Smooth muscle cell (in vitro differentiated cells): ENCODE measurements at regions not wholly inside any gene's neighbourhood (a gene's known extent, or its start where the extent isn't known, plus 50 kb on each side); places are given as distances from the start of the nearest gene placed in this dataset.

Experiments used
- DNase-seq: peaks from one replicate; lab custom pipeline; 2025; ENCODE audit not compliant: unreplicated experiment; lab: John Stamatoyannopoulos, UW
- H2AFZ ChIP-seq: fragments of 200-600 bp; sonication (generic); 2 replicates; pipeline ENCODE4 v1.6.0; 2016; ENCODE audit warnings: antibody characterized with exemption, low read depth, mild to moderate bottlenecking
- H3F3A ChIP-seq: fragments of 200-600 bp; sonication (generic); 2 replicates; pipeline ENCODE4 v1.6.0; 2017; ENCODE audit warnings: antibody characterized with exemption, low read depth
- H3K27ac ChIP-seq: fragments of 200-600 bp; sonication (generic); 2 replicates; pipeline ENCODE4 v1.5.1; 2016; ENCODE audit warnings: low read depth, mild to moderate bottlenecking
- H3K27me3 ChIP-seq: fragments of 200-600 bp; sonication (generic); 2 replicates; pipeline ENCODE4 v1.6.1; 2016; ENCODE audit warnings: low read depth, mild to moderate bottlenecking
- H3K36me3 ChIP-seq: fragments of 200-600 bp; sonication (generic); 2 replicates; pipeline ENCODE4 v1.5.1; 2016; ENCODE audit warnings: low read depth
- H3K4me1 ChIP-seq: fragments of 200-600 bp; sonication (generic); 2 replicates; pipeline ENCODE4 v1.5.1; 2016; ENCODE audit warnings: low read depth
- H3K4me2 ChIP-seq: fragments of 200-600 bp; sonication (generic); 2 replicates; pipeline ENCODE4 v1.6.0; 2016; ENCODE audit warnings: mild to moderate bottlenecking
- H3K4me3 ChIP-seq: fragments of 200-600 bp; sonication (generic); 2 replicates; pipeline ENCODE4 v1.5.1; 2016; ENCODE audit warnings: mild to moderate bottlenecking
- H3K79me2 ChIP-seq: fragments of 200-600 bp; sonication (generic); 2 replicates; pipeline ENCODE4 v1.6.0; 2016; ENCODE audit warnings: low read depth, mild to moderate bottlenecking
- H3K9ac ChIP-seq: fragments of 200-600 bp; sonication (generic); 2 replicates; pipeline ENCODE4 v1.6.0; 2016; ENCODE audit warnings: low read depth
- H3K9me3 ChIP-seq: fragments of 200-600 bp; sonication (generic); replicated peaks from 2 replicates; pipeline ENCODE4 v1.5.1; 2016; ENCODE audit warnings: low read depth
- H4K20me1 ChIP-seq: fragments of 200-600 bp; sonication (generic); 2 replicates; pipeline ENCODE4 v1.6.0; 2016; ENCODE audit warnings: low read depth
- WGBS: methylation state at CpG from one replicate; pipeline ENCODE4 v1.1.7; 2016; ENCODE audit warnings: low lambda C conversion rate; 5-methylcytosine and 5-hydroxymethylcytosine counted together
- TF ChIP-seq, protein P1 (sequence below): fragments of 200-600 bp; sonication (generic); IDR thresholded peaks from 2 replicates; pipeline ENCODE4 v1.5.1; 2017; ENCODE audit warnings: borderline replicate concordance, mild to moderate bottlenecking, antibody characterized with exemption; ENCODE audit not compliant: insufficient read depth, poor library complexity, severe bottlenecking

DNA sequence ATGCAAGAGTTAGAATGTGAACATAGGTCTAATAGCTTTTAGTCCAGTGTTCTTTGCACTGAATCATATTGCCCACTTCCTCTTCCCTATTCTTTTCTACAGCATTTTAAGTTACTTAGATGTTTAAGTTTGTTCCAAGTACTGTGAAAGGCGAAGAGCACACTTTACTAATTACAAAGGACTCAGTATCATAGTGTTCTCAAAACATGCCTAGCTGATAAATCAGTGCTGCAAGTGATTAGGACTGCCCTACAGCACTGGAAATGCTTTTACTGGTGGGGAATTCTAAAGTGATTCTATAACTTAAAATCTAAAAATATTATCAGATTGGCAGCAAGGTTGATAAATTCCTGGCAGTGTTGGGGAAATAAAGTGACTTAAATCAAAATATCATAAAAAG lies 177.9 kb upstream of the KCNN2 start:
- Histone ChIP-seq H3K36me3 (peaks cover 5% of the 10 kb centered on the region), H3K4me1 (no peaks in the 10 kb centered on the region), H3K4me2 (no peak overlapping the region), H3K27ac (no peak overlapping the region), H3F3A (no peaks in the 10 kb centered on the region), H3K27me3 (no peaks in the 10 kb centered on the region), H3K4me3 (no peak overlapping the region), H3K9ac (no peak overlapping the region), H4K20me1 (no peaks in the 10 kb centered on the region), H3K9me3 (no peaks in the 10 kb centered on the region), H3K79me2 (no peaks in the 10 kb centered on the region), H2AFZ (peak overlapping the region; percentile 40)
- WGBS = 74% methylated on average over 1 of the region's 1 CpG
- TF ChIP-seq, protein P1, sequence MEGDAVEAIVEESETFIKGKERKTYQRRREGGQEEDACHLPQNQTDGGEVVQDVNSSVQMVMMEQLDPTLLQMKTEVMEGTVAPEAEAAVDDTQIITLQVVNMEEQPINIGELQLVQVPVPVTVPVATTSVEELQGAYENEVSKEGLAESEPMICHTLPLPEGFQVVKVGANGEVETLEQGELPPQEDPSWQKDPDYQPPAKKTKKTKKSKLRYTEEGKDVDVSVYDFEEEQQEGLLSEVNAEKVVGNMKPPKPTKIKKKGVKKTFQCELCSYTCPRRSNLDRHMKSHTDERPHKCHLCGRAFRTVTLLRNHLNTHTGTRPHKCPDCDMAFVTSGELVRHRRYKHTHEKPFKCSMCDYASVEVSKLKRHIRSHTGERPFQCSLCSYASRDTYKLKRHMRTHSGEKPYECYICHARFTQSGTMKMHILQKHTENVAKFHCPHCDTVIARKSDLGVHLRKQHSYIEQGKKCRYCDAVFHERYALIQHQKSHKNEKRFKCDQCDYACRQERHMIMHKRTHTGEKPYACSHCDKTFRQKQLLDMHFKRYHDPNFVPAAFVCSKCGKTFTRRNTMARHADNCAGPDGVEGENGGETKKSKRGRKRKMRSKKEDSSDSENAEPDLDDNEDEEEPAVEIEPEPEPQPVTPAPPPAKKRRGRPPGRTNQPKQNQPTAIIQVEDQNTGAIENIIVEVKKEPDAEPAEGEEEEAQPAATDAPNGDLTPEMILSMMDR = no peak
- no peak for DNase-seq

DNA sequence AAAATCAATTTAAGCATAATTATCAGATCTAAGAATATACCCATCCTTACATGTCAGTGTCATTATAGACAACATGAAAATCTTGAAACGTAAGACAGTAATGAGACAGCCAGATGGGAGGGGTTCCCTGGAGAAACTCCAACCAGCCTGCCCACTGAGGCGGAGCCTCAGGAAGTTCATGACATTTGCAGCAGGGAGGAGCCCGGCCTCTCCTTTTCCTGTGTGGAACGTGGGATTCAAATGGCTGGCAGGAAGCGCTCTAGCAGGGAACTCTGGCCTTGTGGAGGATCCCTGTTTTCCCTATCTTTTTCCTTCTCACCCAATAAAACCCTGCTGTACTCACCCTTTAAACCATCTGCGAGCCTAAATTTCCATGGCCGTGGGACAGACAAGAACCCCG lies 176.6 kb upstream of the KCNN2 start:
- H3K4me3 ChIP-seq = peak overlapping the region; percentile 12
- H3K79me2 ChIP-seq = no peaks in the 10 kb centered on the region
- no peaks in the 10 kb centered on the region for H3F3A ChIP-seq
- H3K27ac ChIP-seq = peak overlapping the region; percentile 2
- peak overlapping the region; percentile 76 for H3K4me2 ChIP-seq
- 39% methylated on average over 8 of the region's 8 CpGs for WGBS
- peak overlapping the region; percentile 93 for H2AFZ ChIP-seq
- no peak overlapping the region for H3K9ac ChIP-seq
- TF ChIP-seq, protein P1 = no peak
- H4K20me1 ChIP-seq = no peaks in the 10 kb centered on the region
- H3K27me3 ChIP-seq = no peaks in the 10 kb centered on the region
- no peak for DNase-seq
- no peaks in the 10 kb centered on the region for H3K9me3 ChIP-seq
- H3K36me3 ChIP-seq = peaks cover 5% of the 10 kb centered on the region
- no peaks in the 10 kb centered on the region for H3K4me1 ChIP-seq

DNA sequence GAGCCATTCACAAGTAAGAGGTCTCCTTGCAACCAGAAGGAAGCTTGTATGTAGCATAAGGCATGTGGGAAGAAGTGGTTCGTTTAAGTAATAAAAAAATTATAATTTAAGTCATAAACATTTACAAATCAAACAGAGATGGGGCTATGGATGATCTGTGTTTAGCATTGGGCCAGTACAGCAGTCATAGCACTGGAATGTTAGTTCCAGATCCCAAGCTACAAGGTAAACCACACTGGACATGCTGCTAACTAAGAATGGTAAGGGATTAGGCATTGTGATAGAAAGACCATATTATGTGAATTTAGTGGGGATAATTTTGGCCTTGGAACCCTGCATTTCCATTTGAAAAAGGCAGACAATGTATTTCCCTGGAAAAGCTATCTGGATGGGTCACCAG lies 170.4 kb upstream of the KCNN2 start:
- WGBS = 72% methylated on average over 1 of the region's 1 CpG
- no peak overlapping the region for H2AFZ ChIP-seq
- no peak overlapping the region for H3K4me3 ChIP-seq
- no peaks in the 10 kb centered on the region for H3K36me3 ChIP-seq
- H3K9me3 ChIP-seq = no peaks in the 10 kb centered on the region
- DNase-seq = no peak
- no peaks in the 10 kb centered on the region for H4K20me1 ChIP-seq
- TF ChIP-seq, protein P1 = no peak
- H3F3A ChIP-seq = no peaks in the 10 kb centered on the region
- H3K27me3 ChIP-seq = no peaks in the 10 kb centered on the region
- H3K79me2 ChIP-seq = no peaks in the 10 kb centered on the region
- H3K27ac ChIP-seq = no peak overlapping the region
- H3K9ac ChIP-seq = no peak overlapping the region
- H3K4me2 ChIP-seq = no peak overlapping the region
- no peaks in the 10 kb centered on the region for H3K4me1 ChIP-seq

DNA sequence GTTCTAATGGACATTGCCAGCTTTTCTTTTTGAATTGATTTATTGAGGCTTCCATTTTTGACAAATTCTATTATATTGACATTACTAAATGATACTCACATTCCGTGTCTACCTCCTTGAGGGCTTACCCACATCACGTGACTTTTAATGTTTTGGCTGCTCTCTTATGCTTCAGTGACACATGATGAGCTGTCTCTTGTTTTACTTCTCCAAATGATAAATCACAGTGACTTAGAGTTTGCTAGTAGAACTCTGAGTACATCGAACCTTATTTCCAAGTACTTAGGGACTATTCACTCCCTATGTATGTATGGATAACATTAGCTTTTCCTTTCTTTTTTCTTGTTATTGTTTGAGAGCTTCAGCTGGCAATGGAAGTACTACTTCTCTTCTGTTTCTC lies 169.8 kb upstream of the KCNN2 start:
- Histone ChIP-seq H3K36me3 (no peaks in the 10 kb centered on the region), H3K79me2 (no peaks in the 10 kb centered on the region), H3K4me1 (no peaks in the 10 kb centered on the region), H3K9ac (no peak overlapping the region), H3K4me3 (no peak overlapping the region), H4K20me1 (no peaks in the 10 kb centered on the region), H3K27ac (no peak overlapping the region), H3F3A (no peaks in the 10 kb centered on the region), H2AFZ (no peak overlapping the region), H3K9me3 (no peaks in the 10 kb centered on the region), H3K4me2 (no peak overlapping the region), H3K27me3 (no peaks in the 10 kb centered on the region)
- WGBS = 94% methylated on average over 3 of the region's 3 CpGs
- no peak for DNase-seq
- TF ChIP-seq, protein P1 = no peak
